ENCODE measurements at regions not wholly inside any gene's neighbourhood (a gene's known extent, or its start where the extent isn't known, plus 50 kb on each side); places are given as distances from the start of the nearest gene placed in this dataset.

GRCh38 chr1:218866507-218866906 lies 307.2 kb upstream of the LYPLAL1 start:
- TF ChIP-seq CTCF (IDR thresholded peaks at IDR 0.05; ENCODE audit: low read depth, low read length, missing control alignments), result no peak
- DNase-seq (ENCODE audit: extremely low read depth, low read depth), result no peak
- H3K4me3 ChIP-seq (replicated peaks; ENCODE audit: low read depth, low read length), result no peak overlapping the region

GRCh38 chr1:218867066-218867465 lies 306.6 kb upstream of the LYPLAL1 start:
- H3K4me3 ChIP-seq (replicated peaks; ENCODE audit: low read depth, low read length), result no peak overlapping the region
- DNase-seq (ENCODE audit: extremely low read depth, low read depth), result no peak
- no peak for TF ChIP-seq CTCF (IDR thresholded peaks at IDR 0.05; ENCODE audit: low read depth, low read length, missing control alignments)

DNA sequence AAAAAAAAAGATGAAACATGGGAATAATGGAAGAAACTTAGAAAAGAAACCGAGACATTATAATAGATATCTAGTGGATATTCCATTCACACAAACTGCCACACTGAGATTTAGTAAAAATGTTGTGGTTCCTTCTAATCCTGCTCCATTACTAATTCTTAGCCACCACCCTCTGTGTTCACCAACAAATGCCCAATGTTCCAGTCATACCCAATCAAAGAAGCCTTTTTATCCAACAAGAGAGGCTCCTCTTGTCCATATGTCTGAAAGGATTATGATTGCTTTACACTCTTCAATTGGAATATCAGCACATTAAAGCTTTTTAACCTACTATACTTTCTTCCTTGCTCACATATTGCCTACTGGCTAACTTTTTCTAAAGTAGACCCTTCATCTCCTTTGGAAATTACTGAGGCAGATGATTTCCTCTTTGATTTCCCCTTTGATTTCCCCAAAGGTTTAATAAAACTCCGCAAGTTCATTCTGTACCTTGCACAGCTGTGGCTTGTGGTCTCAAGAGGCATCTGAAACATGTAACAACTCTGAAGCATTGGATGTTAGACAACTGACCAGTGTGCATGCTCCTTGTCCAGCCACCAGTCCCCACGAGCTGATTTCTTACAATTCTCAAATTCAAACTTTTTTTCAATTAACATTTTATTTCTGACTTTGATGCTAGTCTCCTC lies 305.6 kb upstream of the LYPLAL1 start:
- no peak for TF ChIP-seq CTCF (IDR thresholded peaks at IDR 0.05; ENCODE audit: low read depth, low read length, missing control alignments)
- H3K4me3 ChIP-seq (replicated peaks; ENCODE audit: low read depth, low read length), result no peak overlapping the region
- DNase-seq (ENCODE audit: extremely low read depth, low read depth), result no peak

GRCh38 chr1:218869276-218869675 lies 304.4 kb upstream of the LYPLAL1 start:
- DNase-seq (ENCODE audit: extremely low read depth, low read depth), result no peak
- H3K4me3 ChIP-seq (replicated peaks; ENCODE audit: low read depth, low read length), result no peak overlapping the region
- TF ChIP-seq CTCF (IDR thresholded peaks at IDR 0.05; ENCODE audit: low read depth, low read length, missing control alignments), result no peak

- no peak for TF ChIP-seq CTCF (IDR thresholded peaks at IDR 0.05; ENCODE audit: low read depth, low read length, missing control alignments)
- H3K4me3 ChIP-seq (replicated peaks; ENCODE audit: low read depth, low read length), result no peak overlapping the region
- no peak for DNase-seq (ENCODE audit: extremely low read depth, low read depth)
Observed at GRCh38 chr1:218872026-218872425, 301.7 kb upstream of the LYPLAL1 start.

DNA sequence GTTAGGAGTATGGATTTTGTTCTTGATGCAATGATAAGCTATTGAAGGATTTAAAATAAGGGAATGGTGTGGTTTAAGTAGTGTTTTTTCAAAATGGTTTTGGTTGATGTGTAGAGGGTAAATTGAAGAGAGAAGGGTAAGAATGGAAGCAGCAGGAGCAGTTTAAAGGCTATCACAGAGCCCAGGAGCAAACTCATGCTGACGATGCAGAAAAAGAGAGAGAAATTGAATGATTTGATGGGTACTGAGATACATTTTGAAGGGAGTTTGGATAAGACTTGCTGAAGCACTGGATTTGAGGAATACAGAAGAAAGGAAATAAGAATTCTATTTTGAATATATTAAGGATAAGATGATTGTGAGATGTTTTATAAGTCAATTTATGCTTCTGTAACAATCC lies 300.8 kb upstream of the LYPLAL1 start:
- no peak for DNase-seq (ENCODE audit: extremely low read depth, low read depth)
- H3K4me3 ChIP-seq (replicated peaks; ENCODE audit: low read depth, low read length), result no peak overlapping the region
- TF ChIP-seq CTCF (IDR thresholded peaks at IDR 0.05; ENCODE audit: low read depth, low read length, missing control alignments), result no peak

DNA sequence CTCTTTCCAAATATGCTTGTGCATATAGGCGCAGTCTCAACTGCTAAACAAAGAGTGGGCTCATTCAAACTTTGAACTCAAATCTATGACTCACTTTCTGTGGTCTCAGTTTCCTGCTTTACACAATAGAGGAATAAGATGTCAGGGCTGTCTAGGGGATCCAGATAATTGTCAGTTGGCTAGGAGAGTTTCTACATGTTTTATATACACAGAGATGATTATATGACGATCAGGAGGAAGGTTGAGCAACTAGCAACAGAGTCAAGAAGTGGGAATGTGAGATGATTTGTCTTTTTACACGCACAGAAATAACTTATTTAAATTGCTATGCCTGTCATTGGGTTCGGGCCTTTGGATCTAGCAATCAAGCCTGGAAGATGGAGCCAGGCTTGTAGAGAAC lies 299.4 kb upstream of the LYPLAL1 start:
- TF ChIP-seq CTCF (IDR thresholded peaks at IDR 0.05; ENCODE audit: low read depth, low read length, missing control alignments), result no peak
- no peak for DNase-seq (ENCODE audit: extremely low read depth, low read depth)
- no peak overlapping the region for H3K4me3 ChIP-seq (replicated peaks; ENCODE audit: low read depth, low read length)
